GM23338 (cell line): ENCODE measurements at regions not wholly inside any gene's neighbourhood (a gene's known extent, or its start where the extent isn't known, plus 50 kb on each side); places are given as distances from the start of the nearest gene placed in this dataset.

Experiments
- ATAC-seq: fragments of 200-7000 bp; cut with Tn5 transposase; 3 replicates; pipeline ENCODE4 v1.9.1; 2020
- DNase-seq: peaks from one replicate; pipeline ENCODE4 v3.0.0-alpha.2; 2015; ENCODE audit warnings: low spot score
- H2AFZ ChIP-seq: fragments of 200-600 bp; sonication (generic); 2 replicates; pipeline ENCODE4 v1.8.0; 2016; ENCODE audit warnings: antibody characterized with exemption, mild to moderate bottlenecking, moderate library complexity
- H3F3A ChIP-seq: fragments of 200-600 bp; sonication (generic); replicated peaks from 2 replicates; pipeline ENCODE4 v1.8.0; 2017; ENCODE audit warnings: antibody characterized with exemption, mixed run types, low read depth
- H3K27ac ChIP-seq: fragments of 200-600 bp; sonication (generic); 2 replicates; pipeline ENCODE4 v1.6.1; 2016; ENCODE audit warnings: low read depth
- H3K27me3 ChIP-seq: fragments of 200-600 bp; sonication (generic); 2 replicates; pipeline ENCODE4 v1.8.0; 2016; ENCODE audit warnings: mild to moderate bottlenecking, mixed run types, moderate library complexity; ENCODE audit not compliant: insufficient read depth
- H3K36me3 ChIP-seq: fragments of 200-600 bp; sonication (generic); 2 replicates; pipeline ENCODE4 v1.8.0; 2016; ENCODE audit warnings: mild to moderate bottlenecking; ENCODE audit not compliant: insufficient read depth
- H3K4me1 ChIP-seq: fragments of 200-600 bp; sonication (generic); 2 replicates; pipeline ENCODE4 v1.8.0; 2016; ENCODE audit warnings: mild to moderate bottlenecking, moderate library complexity; ENCODE audit not compliant: insufficient read depth
- H3K4me2 ChIP-seq: fragments of 200-600 bp; sonication (generic); 2 replicates; pipeline ENCODE4 v1.7.1; 2017; ENCODE audit warnings: mixed run types
- H3K4me3 ChIP-seq: fragments of 200-600 bp; sonication (generic); 2 replicates; pipeline ENCODE4 v1.6.1; 2016; ENCODE audit warnings: mixed run types
- H3K79me2 ChIP-seq: fragments of 200-600 bp; sonication (generic); replicated peaks from 2 replicates; pipeline ENCODE4 v1.8.0; 2017; ENCODE audit warnings: mild to moderate bottlenecking; ENCODE audit not compliant: insufficient read depth
- H3K9me2 ChIP-seq: fragments of 200-600 bp; sonication (generic); 2 replicates; pipeline ENCODE4 v1.8.0; 2017; ENCODE audit not compliant: insufficient read depth
- H4K20me1 ChIP-seq: fragments of 200-600 bp; sonication (generic); replicated peaks from 2 replicates; pipeline ENCODE4 v1.8.0; 2017; ENCODE audit warnings: mild to moderate bottlenecking; ENCODE audit not compliant: insufficient read depth
- H3K27ac Mint-ChIP-seq: 2 replicates; pipeline ENCODE4 v1.8.0; 2020; ENCODE audit warnings: inconsistent platforms, mild to moderate bottlenecking, moderate library complexity, mixed read lengths
- H3K27me3 Mint-ChIP-seq: 3 replicates; pipeline ENCODE4 v1.8.0; 2022; ENCODE audit warnings: low read depth, mild to moderate bottlenecking, moderate library complexity, mixed read lengths, inconsistent platforms; ENCODE audit not compliant: insufficient read depth, poor library complexity
- H3K36me3 Mint-ChIP-seq: 3 replicates; pipeline ENCODE4 v1.8.0; 2021; ENCODE audit warnings: low read depth, mild to moderate bottlenecking, inconsistent platforms, moderate library complexity, mixed read lengths
- H3K4me1 Mint-ChIP-seq: 3 replicates; pipeline ENCODE4 v1.8.0; 2020; ENCODE audit warnings: mild to moderate bottlenecking, inconsistent platforms, mixed read lengths
- H3K4me3 Mint-ChIP-seq: 3 replicates; pipeline ENCODE4 v1.8.0; 2021; ENCODE audit warnings: moderate library complexity, mild to moderate bottlenecking, inconsistent platforms, mixed read lengths
- H3K9me3 Mint-ChIP-seq: 3 replicates; pipeline ENCODE4 v1.8.0; 2020; ENCODE audit warnings: moderate library complexity, mild to moderate bottlenecking, inconsistent platforms, mixed read lengths
- CREB1 ChIP-seq: fragments of 250-450 bp; sonication (Bioruptor Pico); IDR thresholded peaks from 2 replicates; pipeline ENCODE4 v1.5.0; 2020; ENCODE audit warnings: low read depth, mild to moderate bottlenecking, moderate library complexity
- POLR2AphosphoS5 ChIP-seq: IDR thresholded peaks from 2 replicates; pipeline ENCODE4 v1.6.1; 2016; ENCODE audit warnings: antibody characterized with exemption, low read depth
- STAT1 ChIP-seq: IDR thresholded peaks from one replicate; pipeline ENCODE4 v1.6.1; 2016; ENCODE audit warnings: antibody characterized with exemption; ENCODE audit not compliant: unreplicated experiment
- ZNF114 ChIP-seq: fragments of 250-450 bp; sonication (Bioruptor Pico); IDR thresholded peaks from 2 replicates; pipeline ENCODE4 v1.5.0; 2020; ENCODE audit warnings: mild to moderate bottlenecking, moderate library complexity
- TF ChIP-seq, protein P1 (sequence below): IDR thresholded peaks from one replicate; pipeline ENCODE4 v1.6.1; 2018; ENCODE audit warnings: antibody characterized with exemption; ENCODE audit not compliant: unreplicated experiment
- TF ChIP-seq, protein P2 (sequence below): fragments of 250-450 bp; sonication (Bioruptor Pico); IDR thresholded peaks from 2 replicates; pipeline ENCODE4 v1.5.0; 2020; ENCODE audit warnings: mild to moderate bottlenecking, moderate library complexity

DNA sequence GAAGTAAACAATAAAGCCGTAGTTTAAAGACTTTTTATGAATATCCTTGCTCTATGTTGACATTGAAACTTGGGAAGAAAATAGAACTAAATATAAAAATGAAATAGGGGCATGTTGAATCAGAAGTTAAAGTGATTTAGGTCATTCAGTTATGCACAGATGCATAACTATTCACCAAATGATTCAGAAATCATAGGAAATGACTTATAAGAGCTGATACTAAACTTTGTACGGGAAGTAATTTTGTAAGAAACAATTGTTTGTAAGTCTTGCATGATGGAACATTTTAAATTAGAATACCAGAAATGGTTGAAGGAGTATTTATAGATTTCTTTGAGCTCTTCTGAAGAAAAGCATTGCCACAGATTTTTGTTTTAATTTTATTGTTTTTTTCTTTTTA lies 246.5 kb downstream of the CPE start:
- no peaks in the 10 kb centered on the region for H4K20me1 ChIP-seq
- H3K4me3 Mint-ChIP-seq: no peak overlapping the region
- no peaks in the 10 kb centered on the region for H3K36me3 Mint-ChIP-seq
- H2AFZ ChIP-seq: no peak overlapping the region
- H3K9me3 Mint-ChIP-seq: no peaks in the 10 kb centered on the region
- H3K27ac ChIP-seq: no peak overlapping the region
- TF ChIP-seq STAT1 (no peak), POLR2AphosphoS5 (no peak), CREB1 (CRISPR knock-in tag) (no peak), ZNF114 (CRISPR knock-in tag) (no peak)
- TF ChIP-seq, protein P1, sequence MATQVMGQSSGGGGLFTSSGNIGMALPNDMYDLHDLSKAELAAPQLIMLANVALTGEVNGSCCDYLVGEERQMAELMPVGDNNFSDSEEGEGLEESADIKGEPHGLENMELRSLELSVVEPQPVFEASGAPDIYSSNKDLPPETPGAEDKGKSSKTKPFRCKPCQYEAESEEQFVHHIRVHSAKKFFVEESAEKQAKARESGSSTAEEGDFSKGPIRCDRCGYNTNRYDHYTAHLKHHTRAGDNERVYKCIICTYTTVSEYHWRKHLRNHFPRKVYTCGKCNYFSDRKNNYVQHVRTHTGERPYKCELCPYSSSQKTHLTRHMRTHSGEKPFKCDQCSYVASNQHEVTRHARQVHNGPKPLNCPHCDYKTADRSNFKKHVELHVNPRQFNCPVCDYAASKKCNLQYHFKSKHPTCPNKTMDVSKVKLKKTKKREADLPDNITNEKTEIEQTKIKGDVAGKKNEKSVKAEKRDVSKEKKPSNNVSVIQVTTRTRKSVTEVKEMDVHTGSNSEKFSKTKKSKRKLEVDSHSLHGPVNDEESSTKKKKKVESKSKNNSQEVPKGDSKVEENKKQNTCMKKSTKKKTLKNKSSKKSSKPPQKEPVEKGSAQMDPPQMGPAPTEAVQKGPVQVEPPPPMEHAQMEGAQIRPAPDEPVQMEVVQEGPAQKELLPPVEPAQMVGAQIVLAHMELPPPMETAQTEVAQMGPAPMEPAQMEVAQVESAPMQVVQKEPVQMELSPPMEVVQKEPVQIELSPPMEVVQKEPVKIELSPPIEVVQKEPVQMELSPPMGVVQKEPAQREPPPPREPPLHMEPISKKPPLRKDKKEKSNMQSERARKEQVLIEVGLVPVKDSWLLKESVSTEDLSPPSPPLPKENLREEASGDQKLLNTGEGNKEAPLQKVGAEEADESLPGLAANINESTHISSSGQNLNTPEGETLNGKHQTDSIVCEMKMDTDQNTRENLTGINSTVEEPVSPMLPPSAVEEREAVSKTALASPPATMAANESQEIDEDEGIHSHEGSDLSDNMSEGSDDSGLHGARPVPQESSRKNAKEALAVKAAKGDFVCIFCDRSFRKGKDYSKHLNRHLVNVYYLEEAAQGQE: no peak
- TF ChIP-seq, protein P2, sequence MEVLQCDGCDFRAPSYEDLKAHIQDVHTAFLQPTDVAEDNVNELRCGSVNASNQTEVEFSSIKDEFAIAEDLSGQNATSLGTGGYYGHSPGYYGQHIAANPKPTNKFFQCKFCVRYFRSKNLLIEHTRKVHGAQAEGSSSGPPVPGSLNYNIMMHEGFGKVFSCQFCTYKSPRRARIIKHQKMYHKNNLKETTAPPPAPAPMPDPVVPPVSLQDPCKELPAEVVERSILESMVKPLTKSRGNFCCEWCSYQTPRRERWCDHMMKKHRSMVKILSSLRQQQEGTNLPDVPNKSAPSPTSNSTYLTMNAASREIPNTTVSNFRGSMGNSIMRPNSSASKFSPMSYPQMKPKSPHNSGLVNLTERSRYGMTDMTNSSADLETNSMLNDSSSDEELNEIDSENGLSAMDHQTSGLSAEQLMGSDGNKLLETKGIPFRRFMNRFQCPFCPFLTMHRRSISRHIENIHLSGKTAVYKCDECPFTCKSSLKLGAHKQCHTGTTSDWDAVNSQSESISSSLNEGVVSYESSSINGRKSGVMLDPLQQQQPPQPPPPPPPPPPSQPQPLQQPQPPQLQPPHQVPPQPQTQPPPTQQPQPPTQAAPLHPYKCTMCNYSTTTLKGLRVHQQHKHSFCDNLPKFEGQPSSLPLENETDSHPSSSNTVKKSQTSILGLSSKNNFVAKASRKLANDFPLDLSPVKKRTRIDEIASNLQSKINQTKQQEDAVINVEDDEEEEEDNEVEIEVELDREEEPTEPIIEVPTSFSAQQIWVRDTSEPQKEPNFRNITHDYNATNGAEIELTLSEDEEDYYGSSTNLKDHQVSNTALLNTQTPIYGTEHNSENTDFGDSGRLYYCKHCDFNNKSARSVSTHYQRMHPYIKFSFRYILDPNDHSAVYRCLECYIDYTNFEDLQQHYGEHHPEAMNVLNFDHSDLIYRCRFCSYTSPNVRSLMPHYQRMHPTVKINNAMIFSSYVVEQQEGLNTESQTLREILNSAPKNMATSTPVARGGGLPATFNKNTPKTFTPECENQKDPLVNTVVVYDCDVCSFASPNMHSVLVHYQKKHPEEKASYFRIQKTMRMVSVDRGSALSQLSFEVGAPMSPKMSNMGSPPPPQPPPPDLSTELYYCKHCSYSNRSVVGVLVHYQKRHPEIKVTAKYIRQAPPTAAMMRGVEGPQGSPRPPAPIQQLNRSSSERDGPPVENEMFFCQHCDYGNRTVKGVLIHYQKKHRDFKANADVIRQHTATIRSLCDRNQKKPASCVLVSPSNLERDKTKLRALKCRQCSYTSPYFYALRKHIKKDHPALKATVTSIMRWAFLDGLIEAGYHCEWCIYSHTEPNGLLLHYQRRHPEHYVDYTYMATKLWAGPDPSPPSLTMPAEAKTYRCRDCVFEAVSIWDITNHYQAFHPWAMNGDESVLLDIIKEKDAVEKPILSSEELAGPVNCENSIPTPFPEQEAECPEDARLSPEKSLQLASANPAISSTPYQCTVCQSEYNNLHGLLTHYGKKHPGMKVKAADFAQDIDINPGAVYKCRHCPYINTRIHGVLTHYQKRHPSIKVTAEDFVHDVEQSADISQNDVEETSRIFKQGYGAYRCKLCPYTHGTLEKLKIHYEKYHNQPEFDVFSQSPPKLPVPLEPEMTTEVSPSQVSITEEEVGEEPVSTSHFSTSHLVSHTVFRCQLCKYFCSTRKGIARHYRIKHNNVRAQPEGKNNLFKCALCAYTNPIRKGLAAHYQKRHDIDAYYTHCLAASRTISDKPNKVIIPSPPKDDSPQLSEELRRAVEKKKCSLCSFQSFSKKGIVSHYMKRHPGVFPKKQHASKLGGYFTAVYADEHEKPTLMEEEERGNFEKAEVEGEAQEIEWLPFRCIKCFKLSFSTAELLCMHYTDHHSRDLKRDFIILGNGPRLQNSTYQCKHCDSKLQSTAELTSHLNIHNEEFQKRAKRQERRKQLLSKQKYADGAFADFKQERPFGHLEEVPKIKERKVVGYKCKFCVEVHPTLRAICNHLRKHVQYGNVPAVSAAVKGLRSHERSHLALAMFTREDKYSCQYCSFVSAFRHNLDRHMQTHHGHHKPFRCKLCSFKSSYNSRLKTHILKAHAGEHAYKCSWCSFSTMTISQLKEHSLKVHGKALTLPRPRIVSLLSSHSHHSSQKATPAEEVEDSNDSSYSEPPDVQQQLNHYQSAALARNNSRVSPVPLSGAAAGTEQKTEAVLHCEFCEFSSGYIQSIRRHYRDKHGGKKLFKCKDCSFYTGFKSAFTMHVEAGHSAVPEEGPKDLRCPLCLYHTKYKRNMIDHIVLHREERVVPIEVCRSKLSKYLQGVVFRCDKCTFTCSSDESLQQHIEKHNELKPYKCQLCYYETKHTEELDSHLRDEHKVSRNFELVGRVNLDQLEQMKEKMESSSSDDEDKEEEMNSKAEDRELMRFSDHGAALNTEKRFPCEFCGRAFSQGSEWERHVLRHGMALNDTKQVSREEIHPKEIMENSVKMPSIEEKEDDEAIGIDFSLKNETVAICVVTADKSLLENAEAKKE (CRISPR knock-in tag): no peak
- no peaks in the 10 kb centered on the region for H3K4me1 ChIP-seq
- no peaks in the 10 kb centered on the region for H3K27me3 Mint-ChIP-seq
- no peaks in the 10 kb centered on the region for H3K36me3 ChIP-seq
- no peaks in the 10 kb centered on the region for H3K4me1 Mint-ChIP-seq
- no peaks in the 10 kb centered on the region for H3F3A ChIP-seq
- H3K4me3 ChIP-seq: no peak overlapping the region
- no peak for ATAC-seq
- H3K27ac Mint-ChIP-seq: no peak overlapping the region
- H3K79me2 ChIP-seq: no peaks in the 10 kb centered on the region
- no peaks in the 10 kb centered on the region for H3K27me3 ChIP-seq
- no peak overlapping the region for H3K4me2 ChIP-seq
- DNase-seq: no peak
- no peaks in the 10 kb centered on the region for H3K9me2 ChIP-seq
